ENCODE measurements at regions not wholly inside any gene's neighbourhood (a gene's known extent, or its start where the extent isn't known, plus 50 kb on each side); places are given as distances from the start of the nearest gene placed in this dataset.

GRCh38 chr4:30535255-30535654, 184.9 kb upstream of the PCDH7 start (continued):
- TF ChIP-seq SRF (IDR thresholded peaks at IDR 0.05; ENCODE audit: low read depth, low read length): no peak
- no peak for TF ChIP-seq RNF2 (IDR thresholded peaks at IDR 0.05; ENCODE audit: borderline replicate concordance, low read depth, low read length, missing control alignments, poor library complexity, severe bottlenecking)
- no peak for TF ChIP-seq CHD7 (IDR thresholded peaks at IDR 0.05; ENCODE audit: insufficient replicate concordance, low read length)
